T-helper 2 cell treated with Interferon-gamma antibody and Interleukin-4, amounts not matched to agents 5 μg/mL and 100 μg/mL, for 36 hours (primary cell): ENCODE measurements at regions not wholly inside any gene's neighbourhood (a gene's known extent, or its start where the extent isn't known, plus 50 kb on each side); places are given as distances from the start of the nearest gene placed in this dataset.

Experiments used
- DNase-seq: peaks from one replicate; pipeline ENCODE4 v3.0.0; 2021; ENCODE audit warnings: low spot score
- H3K27ac Mint-ChIP-seq: one replicate; pipeline ENCODE4 v1.8.0; 2021; ENCODE audit warnings: mild to moderate bottlenecking, mixed read lengths
- H3K27me3 Mint-ChIP-seq: one replicate; pipeline ENCODE4 v1.8.0; 2021; ENCODE audit warnings: low read depth, mixed read lengths
- H3K36me3 Mint-ChIP-seq: one replicate; pipeline ENCODE4 v1.8.0; 2021; ENCODE audit warnings: low read depth, mixed read lengths
- H3K4me1 Mint-ChIP-seq: one replicate; pipeline ENCODE4 v1.8.0; 2021; ENCODE audit warnings: low read depth, mixed read lengths
- H3K4me3 Mint-ChIP-seq: one replicate; pipeline ENCODE4 v1.8.0; 2022; ENCODE audit warnings: mild to moderate bottlenecking, moderate library complexity, mixed read lengths
- H3K9me3 Mint-ChIP-seq: one replicate; pipeline ENCODE4 v1.8.0; 2021; ENCODE audit warnings: mixed read lengths

DNA sequence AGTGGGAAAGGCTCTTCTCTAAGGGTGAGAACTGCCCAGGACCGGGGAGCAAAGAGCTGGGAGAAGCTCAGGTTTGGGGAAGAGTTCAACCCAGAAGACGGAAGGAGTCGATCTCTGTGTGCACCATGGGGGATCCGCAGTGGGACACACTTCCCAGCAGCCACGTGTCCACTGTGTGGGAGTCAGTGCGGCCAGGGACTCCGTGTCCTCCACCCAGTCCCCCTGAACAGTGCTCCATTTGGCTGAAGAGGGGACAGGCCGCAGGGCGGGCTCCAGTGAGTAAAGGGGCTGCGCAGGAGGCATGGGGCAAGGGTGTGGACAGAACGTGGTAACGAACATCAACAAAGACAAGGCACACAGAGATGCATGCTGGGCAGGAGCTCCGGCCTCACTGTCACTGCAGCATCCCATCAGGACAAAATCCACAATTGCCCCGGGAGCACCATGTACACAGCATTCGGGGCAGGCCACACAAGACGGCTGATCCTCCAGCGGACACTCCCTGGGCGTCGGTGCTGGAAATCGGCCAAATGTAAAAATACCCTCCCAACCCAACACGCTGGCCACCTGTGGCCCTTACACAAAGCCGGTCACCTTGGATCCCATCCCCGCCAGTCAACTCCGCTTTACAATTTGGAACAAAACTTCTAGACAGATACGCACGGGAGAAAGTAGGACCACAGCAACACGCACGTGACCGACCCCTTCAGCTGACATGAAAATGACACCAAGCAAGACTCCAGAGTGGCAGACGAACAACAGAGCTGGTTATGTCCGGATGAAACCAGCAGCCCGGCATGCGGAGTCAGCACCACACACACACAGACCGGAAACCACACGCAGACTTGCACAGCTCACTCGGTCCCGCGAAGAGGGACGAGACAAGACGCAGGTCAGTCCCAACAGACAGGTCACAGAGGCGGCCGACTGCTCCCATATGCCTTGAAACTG lies 366.8 kb downstream of the SHANK2 start:
- no peaks in the 10 kb centered on the region for H3K9me3 Mint-ChIP-seq
- H3K4me3 Mint-ChIP-seq, result no peak overlapping the region

DNA sequence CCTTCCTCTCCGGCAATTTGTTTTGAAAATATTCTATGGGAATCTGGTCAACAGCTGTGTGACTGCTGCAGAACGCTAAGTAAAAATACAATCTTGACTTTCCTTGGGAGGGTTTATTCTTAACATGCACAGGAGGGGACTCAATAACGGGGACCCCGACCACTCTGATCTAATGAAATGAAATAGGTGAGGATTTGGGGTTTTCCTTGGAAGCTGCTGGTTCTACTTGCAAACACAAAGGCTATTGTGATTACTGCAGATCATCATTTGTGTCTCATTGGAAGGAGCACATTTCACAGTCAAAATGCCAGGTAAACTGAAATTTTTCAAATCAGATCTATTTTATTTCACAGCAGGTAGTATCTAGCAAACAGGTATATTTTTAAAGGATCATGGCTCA lies 366.1 kb downstream of the SHANK2 start:
- Mint-ChIP-seq H3K9me3 (no peaks in the 10 kb centered on the region), H3K4me3 (no peak overlapping the region), H3K27me3 (no peaks in the 10 kb centered on the region), H3K27ac (no peak overlapping the region), H3K36me3 (no peaks in the 10 kb centered on the region), H3K4me1 (no peaks in the 10 kb centered on the region)
- DNase-seq, result no peak

More for the DNA sequence above, 366.8 kb downstream of the SHANK2 start:
- Mint-ChIP-seq H3K4me1 (no peaks in the 10 kb centered on the region), H3K36me3 (no peaks in the 10 kb centered on the region), H3K27ac (no peak overlapping the region), H3K27me3 (no peaks in the 10 kb centered on the region)
- no peak for DNase-seq

DNA sequence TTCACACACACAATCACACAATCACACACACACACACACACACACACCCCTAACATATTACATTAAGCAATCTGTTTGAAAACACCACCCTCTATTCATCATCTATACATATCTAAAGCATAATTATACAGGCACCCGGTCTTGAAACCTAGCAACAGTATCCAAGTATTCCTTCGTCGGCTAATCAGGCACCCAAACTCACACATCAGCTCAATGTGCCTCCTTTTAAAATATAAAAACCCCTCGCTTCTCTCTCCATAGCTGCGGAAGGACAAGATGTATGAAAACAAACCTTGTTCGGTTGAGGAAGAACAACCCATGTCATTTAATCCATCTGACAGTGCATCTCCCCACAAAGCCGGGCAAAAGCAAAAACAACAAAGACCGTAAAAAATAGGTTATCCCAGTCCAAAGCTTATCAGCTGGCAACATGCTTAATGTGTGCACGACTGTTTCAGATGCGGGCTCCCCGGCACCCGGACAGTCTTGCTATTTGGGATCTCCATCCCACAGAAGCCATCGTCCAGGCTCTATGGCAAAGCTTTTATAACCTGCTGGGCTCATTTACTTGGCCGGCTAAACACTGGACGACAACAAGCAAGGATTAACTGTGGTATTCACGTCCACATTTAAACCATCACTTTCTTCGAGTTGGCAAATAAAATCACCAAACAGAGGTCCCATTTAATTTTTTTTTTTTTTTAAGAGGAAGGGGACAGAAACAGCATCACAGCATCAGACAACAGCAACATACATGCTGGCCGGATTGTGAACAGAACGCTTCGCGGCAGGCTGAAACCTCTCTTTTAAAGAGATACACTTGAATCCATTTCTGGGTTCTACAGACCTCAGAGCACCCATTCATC lies 365.5 kb downstream of the SHANK2 start:
- Mint-ChIP-seq H3K27ac (no peak overlapping the region), H3K27me3 (no peaks in the 10 kb centered on the region), H3K4me1 (no peaks in the 10 kb centered on the region), H3K4me3 (no peak overlapping the region), H3K36me3 (no peaks in the 10 kb centered on the region), H3K9me3 (no peaks in the 10 kb centered on the region)
- DNase-seq, result no peak

DNA sequence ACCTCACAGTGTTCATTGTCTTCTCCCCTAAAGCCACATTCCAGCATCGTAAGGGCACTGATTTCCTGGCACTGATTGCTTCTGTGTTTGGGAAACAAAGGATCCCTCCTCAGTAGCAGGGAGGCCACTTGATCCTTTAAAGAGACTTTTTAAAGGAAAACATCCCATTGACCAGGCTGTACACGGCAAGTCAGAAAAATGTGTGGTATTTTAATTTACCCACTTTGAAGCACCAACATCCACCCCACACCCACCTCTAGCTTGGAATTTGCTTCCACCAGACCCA lies 364.9 kb downstream of the SHANK2 start:
- no peak overlapping the region for H3K4me3 Mint-ChIP-seq
- no peaks in the 10 kb centered on the region for H3K27me3 Mint-ChIP-seq
- H3K4me1 Mint-ChIP-seq, result no peaks in the 10 kb centered on the region
- H3K9me3 Mint-ChIP-seq, result no peaks in the 10 kb centered on the region
- DNase-seq, result no peak
- no peaks in the 10 kb centered on the region for H3K36me3 Mint-ChIP-seq
- no peak overlapping the region for H3K27ac Mint-ChIP-seq

- H3K36me3 Mint-ChIP-seq, result no peaks in the 10 kb centered on the region
- no peaks in the 10 kb centered on the region for H3K27me3 Mint-ChIP-seq
- no peaks in the 10 kb centered on the region for H3K9me3 Mint-ChIP-seq
- no peaks in the 10 kb centered on the region for H3K4me1 Mint-ChIP-seq
- H3K4me3 Mint-ChIP-seq, result no peak overlapping the region
- H3K27ac Mint-ChIP-seq, result no peak overlapping the region
- DNase-seq, result no peak
These were observed 364.3 kb downstream of the SHANK2 start for GRCh38 chr11:70888061-70888460.

- no peak overlapping the region for H3K27ac Mint-ChIP-seq
- no peaks in the 10 kb centered on the region for H3K27me3 Mint-ChIP-seq
- no peak for DNase-seq
- no peaks in the 10 kb centered on the region for H3K36me3 Mint-ChIP-seq
- H3K4me3 Mint-ChIP-seq, result no peak overlapping the region
- H3K4me1 Mint-ChIP-seq, result no peaks in the 10 kb centered on the region
- H3K9me3 Mint-ChIP-seq, result no peaks in the 10 kb centered on the region
These were observed 363.0 kb downstream of the SHANK2 start for GRCh38 chr11:70889411-70889810.

DNA sequence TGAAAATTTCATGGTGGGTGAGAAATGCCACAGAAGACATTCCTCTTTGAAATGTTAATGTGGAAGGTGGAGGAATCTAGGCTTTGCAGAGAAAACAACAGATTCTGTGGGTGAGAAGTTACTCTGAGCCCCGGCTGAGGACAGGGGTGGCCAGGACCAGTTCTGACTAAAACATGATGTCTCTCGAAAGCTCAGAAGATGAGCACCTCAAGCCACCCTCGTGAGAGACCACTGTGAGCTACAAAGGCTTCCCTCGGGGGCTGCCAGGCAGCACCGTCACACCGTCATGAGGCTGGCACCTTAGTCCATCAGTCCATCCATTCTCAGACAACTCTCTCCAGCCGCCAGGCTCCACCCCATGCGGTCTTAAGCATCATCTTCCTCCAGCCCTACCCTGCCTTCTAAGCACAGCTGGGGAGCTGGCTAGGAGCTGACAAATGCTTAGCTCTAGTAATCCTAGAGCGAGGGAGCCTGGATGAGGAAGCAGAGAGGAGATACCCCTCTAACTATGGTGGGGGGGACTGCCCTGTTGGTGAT lies 360.5 kb downstream of the SHANK2 start:
- H3K27me3 Mint-ChIP-seq, result no peaks in the 10 kb centered on the region
- H3K4me1 Mint-ChIP-seq, result no peaks in the 10 kb centered on the region
- H3K4me3 Mint-ChIP-seq, result no peak overlapping the region
- no peak overlapping the region for H3K27ac Mint-ChIP-seq
- H3K36me3 Mint-ChIP-seq, result no peaks in the 10 kb centered on the region
- H3K9me3 Mint-ChIP-seq, result no peaks in the 10 kb centered on the region
- DNase-seq, result no peak

DNA sequence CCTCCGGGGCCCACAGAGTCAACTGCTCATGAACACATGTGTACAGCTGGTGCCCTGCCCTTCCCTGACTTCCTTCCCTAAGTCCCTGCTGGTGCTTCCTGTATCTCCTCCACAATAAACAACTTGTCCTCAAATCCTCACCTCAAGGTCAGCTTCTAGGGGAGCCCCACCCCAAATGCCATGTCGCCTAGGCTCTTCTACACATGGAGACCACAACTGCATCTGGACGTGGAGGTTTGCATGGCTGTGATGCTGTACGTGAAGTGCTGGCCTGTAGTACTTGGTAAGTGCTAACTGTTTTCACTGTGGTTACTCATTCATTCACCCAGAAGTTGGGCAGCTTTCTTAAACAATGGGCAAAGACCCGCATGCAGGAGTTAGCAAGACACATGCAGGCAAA lies 359.5 kb downstream of the SHANK2 start:
- H3K27ac Mint-ChIP-seq, result no peak overlapping the region

GRCh38 chr11:70894566-70895365 lies 357.6 kb downstream of the SHANK2 start:
- no peaks in the 10 kb centered on the region for H3K27me3 Mint-ChIP-seq
- DNase-seq, result no peak
- H3K4me1 Mint-ChIP-seq, result no peaks in the 10 kb centered on the region
- no peak overlapping the region for H3K4me3 Mint-ChIP-seq
- H3K27ac Mint-ChIP-seq, result no peak overlapping the region
- no peaks in the 10 kb centered on the region for H3K36me3 Mint-ChIP-seq
- peaks cover 5% of the 10 kb centered on the region for H3K9me3 Mint-ChIP-seq

More for the DNA sequence above, 359.5 kb downstream of the SHANK2 start:
- no peak for DNase-seq
- Mint-ChIP-seq H3K9me3 (peaks cover 5% of the 10 kb centered on the region), H3K4me1 (no peaks in the 10 kb centered on the region), H3K27me3 (no peaks in the 10 kb centered on the region), H3K36me3 (no peaks in the 10 kb centered on the region), H3K4me3 (no peak overlapping the region)

DNA sequence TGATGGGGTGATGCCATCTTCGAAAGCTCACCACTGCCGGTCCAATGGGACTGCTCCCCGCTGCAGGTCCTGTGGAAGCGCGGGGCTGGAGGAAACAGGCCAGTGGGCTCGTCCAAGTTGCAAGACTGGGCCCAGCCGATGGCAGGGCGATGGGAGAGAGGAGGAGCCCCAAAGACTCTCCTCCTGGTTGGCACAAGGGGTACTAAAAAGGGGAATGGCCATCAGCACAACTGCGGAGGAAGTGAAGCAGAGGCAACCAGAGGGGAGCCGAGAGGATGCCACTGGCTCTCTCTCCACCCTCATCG lies 357.1 kb downstream of the SHANK2 start:
- DNase-seq, result no peak
- Mint-ChIP-seq H3K27ac (no peak overlapping the region), H3K4me1 (no peaks in the 10 kb centered on the region), H3K36me3 (no peaks in the 10 kb centered on the region), H3K9me3 (peaks cover 5% of the 10 kb centered on the region), H3K27me3 (no peaks in the 10 kb centered on the region), H3K4me3 (no peak overlapping the region)

DNA sequence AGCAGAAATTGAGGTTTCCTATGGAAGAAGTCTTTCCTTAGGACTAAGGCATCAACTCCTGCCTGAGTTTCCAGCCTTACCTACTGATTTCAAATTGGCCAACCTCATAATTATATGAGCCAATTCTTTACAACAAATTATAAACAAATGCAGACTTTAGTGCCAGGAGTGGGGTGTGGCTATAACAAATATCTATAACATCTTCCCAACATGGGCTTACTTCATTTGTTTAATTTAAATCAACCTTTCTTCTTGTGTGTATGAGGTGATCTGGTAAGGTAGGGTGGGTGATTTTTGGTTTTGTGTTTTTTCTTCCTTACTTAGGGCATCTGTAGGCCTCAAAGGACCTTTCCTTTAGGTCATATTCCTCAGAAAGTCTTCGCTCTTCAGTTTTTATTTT lies 354.9 kb downstream of the SHANK2 start:
- no peak for DNase-seq
- H3K27me3 Mint-ChIP-seq, result no peaks in the 10 kb centered on the region
- H3K4me3 Mint-ChIP-seq, result no peak overlapping the region
- no peak overlapping the region for H3K27ac Mint-ChIP-seq
- no peaks in the 10 kb centered on the region for H3K4me1 Mint-ChIP-seq
- H3K36me3 Mint-ChIP-seq, result no peaks in the 10 kb centered on the region
- peaks cover 5% of the 10 kb centered on the region for H3K9me3 Mint-ChIP-seq

- Mint-ChIP-seq H3K27ac (no peak overlapping the region), H3K36me3 (no peaks in the 10 kb centered on the region), H3K27me3 (no peaks in the 10 kb centered on the region), H3K9me3 (peaks cover 5% of the 10 kb centered on the region), H3K4me1 (no peaks in the 10 kb centered on the region), H3K4me3 (no peak overlapping the region)
- DNase-seq, result no peak
These were observed 352.8 kb downstream of the SHANK2 start for GRCh38 chr11:70899616-70900015.

- no peaks in the 10 kb centered on the region for H3K27me3 Mint-ChIP-seq
- peaks cover 5% of the 10 kb centered on the region for H3K9me3 Mint-ChIP-seq
- DNase-seq, result no peak
- no peak overlapping the region for H3K27ac Mint-ChIP-seq
- H3K4me1 Mint-ChIP-seq, result no peaks in the 10 kb centered on the region
- no peak overlapping the region for H3K4me3 Mint-ChIP-seq
- no peaks in the 10 kb centered on the region for H3K36me3 Mint-ChIP-seq
These were observed 351.8 kb downstream of the SHANK2 start for GRCh38 chr11:70900540-70900939.
